NCI-H69 (cell line): ENCODE measurements at regions not wholly inside any gene's neighbourhood (a gene's known extent, or its start where the extent isn't known, plus 50 kb on each side); places are given as distances from the start of the nearest gene placed in this dataset.

Source experiments
- DNase-seq: peaks from one replicate; lab custom pipeline; 2025; lab: John Stamatoyannopoulos, UW

DNA sequence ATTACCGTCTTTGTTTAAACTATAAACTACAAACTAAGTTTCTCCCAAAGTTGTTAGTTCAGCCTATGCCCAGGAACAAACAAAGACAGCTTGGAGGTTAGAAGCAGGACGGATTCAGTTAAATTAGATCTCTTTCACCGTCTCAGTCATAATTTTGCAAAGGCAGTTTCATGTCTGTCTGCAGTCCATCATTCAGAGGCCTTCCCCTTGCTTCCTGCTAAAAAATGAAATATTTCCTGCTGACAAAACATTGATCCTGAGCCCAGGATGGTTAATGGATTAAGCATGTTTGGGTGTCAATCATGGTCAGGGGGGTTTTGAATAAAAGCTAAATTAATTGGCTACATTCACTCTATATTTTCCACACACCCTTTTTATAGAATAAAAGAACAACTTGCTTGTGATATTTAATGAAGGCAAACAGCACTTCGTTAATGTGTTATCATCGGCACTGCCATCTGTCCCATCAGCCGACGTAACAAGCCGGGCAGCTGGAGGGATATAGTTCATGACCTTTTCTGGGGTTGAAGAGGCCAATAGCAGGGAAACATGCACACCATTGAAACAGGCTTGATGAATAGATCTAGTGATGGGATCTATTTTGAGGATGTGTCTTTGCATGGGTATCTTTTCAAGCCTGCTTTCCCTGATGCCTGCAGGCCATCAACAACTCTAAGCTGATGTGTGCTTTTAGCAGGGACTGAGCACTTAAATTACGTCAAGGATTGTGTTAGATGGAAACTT lies 521.3 kb upstream of the TMEM132C start:
- no peak for DNase-seq

DNA sequence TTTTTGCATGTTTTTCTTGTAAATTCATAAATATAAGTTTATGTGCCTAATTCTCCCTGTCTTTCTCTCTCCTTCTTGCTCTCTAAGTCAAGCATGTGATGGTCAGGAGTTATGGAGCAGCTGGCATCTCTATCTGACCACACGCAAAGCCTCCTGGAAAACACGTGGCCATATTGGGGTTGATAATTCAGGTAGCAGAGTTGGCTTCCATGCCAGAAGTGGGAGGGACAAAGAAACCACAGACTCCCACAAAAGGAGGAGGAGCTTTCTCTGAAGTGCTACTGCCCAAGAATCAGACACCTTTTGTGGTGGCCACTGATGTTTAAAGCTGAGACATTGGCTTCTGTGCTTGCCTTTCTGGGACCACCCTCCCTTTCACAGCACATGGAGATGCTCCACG lies 517.6 kb upstream of the TMEM132C start:
- no peak for DNase-seq

DNA sequence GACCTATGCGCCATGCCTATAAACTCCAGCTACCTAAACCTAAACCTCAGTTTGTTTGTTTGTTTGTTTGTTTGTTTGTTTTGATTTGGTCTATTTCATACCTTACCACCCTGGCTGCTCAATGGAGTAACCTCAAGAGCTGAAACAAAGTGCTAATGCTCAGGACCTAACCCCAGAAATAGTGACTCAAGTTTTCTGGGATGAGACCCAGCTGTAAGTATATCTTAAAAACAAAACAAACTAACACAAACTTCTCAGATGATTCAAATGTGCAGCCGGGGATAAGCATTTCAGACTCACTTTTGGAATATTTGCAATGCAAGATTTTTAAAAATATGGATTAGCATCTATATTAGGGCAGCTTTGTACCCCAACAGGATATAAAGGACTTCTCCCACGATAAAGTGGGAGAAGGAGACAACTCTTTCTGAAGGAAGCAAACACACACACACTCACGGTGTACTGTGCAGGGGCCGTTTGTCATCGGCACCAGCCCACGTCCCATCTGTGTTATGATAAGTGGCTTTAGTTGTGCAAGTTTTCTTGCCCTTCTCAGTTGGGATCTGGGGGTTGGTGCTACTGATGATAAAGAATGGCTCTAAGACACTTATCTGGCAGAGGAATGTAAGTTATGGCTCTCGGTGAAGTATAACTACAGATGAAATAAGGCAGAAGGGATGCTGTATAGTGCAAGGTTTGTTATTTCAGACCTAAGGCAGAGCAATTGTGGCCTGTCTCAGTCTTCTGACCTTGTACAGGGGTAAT lies 516.7 kb upstream of the TMEM132C start:
- no peak for DNase-seq

DNA sequence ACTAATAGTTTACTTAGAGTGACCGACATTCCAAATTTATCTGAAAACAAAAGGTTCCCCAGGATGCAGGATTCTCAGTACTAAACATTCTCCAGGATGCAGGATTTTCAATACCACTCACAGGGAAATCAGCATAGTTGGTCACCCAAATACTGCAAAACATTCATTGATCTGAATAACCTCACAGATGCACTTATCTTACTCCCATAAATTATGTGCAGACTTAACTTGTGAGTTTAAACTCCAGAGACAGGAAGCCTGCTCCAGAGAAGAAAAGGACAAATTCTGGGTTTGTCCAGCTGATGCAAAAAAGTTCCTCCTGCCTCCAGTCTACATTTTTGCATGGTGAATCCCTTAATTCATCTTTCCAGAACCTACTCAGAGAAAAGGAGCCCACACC lies 514.2 kb upstream of the TMEM132C start:
- no peak for DNase-seq

DNA sequence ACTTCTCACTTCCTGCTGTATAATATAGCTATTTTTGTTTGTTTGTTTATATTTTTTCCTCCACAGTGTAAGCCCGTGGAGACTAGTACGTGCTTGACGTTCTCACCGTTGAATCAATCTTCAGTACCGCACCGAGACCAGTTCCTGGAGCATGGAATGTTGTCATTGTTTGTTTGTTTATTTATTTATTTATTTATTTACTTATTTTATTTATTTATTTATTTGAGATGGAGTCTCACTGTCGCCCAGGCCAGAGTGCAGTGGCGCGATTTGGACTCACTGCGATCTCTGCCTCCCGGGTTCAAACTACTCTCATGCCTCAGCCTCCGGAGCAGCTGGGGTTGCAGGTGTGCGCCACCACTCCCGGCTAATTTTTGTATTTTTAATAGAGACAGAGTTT lies 506.6 kb upstream of the TMEM132C start:
- no peak for DNase-seq

DNA sequence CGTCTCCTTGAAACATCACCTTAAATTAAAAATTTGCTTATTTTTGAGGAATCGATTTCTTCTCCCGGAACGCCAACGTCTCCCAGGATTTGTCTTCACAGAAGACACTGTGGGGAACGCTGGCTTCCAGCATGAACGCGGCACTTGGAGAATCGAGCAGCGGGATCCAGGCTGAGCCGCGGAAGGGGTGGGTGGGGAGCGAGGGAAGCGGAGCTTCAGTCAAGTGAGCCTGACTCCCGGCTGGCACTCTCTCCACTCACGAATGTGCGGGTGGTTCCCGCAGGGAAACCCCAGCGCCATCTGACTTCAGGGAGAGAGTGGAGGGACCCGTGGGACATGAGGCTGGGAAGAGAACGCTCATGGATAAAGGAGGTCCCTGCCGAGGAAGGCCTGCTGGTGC lies 506.0 kb upstream of the TMEM132C start:
- no peak for DNase-seq

DNA sequence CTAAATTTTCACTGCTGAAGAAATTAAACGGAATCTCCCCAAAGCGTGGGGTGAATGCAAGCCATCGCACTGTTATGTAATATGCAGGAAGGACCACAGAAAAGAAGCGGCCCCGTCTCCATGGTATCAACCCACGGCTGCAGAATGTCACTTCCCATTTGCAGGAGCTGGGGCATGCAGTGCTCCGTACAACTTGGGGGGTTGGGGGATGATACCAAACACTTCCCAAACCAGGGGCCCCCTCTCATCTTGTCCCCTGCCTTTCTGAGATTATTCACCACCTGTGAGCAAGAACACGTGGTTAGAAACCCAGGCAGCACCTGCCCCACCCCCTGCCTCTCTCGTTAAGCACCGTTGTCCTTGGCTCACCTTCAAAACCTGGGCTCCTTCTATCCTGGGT lies 505.1 kb upstream of the TMEM132C start:
- DNase-seq = no peak

DNA sequence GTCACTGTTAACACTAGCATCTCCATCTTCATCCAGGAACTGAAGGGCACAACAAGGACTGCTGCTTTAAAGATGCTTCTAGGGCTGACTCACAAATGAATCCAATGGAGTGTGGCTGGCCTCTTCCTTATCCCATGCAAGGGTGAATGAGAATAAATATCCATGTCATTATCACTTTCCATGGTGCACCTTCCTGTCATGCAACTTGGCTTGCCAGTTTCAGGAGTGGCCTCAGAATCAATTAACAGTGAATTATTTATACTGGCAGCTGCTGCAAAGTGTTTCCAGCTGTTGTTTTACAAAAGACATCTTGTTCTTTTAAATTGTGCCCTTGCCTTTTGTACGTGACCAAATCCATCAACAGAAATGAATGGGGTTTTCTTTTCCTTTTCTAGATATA lies 499.3 kb upstream of the TMEM132C start:
- DNase-seq = no peak

DNA sequence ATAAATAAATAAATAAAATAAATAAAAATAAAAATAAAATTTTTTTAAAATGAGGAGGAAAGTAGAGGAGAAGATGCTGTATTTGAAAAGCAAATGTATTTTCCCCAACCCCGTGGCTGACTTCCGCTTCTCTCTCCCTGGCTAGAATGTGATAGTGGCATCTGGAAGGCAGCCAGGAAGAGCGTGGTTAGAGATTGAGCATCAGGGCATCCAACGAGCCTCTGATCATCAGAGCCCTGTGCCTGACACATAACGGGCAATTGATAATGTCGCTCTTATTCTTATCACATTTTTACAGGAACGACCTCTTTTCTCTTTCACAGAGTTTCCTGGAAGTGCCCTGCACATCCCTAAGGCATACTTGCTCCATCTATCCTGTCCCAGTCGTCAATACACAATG lies 496.9 kb upstream of the TMEM132C start:
- DNase-seq = no peak

DNA sequence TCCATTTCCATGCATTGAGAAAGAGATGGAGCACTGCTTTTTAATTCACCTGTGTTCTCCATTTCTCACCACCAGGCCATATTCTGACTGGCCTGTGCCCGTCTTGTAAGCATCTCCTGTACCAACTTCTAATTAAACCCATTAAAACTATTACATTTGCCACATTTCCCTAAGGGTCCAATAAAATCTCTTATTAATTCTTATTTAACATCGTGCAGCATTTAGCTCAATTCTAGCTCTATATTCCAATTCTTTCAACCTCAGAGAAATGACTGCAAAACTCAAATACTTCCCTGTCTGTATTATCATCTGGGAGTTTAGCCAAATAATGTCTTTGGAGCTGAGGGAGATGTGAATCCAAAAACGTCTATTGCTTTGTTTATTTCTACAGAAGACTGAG lies 495.4 kb upstream of the TMEM132C start:
- DNase-seq = no peak

DNA sequence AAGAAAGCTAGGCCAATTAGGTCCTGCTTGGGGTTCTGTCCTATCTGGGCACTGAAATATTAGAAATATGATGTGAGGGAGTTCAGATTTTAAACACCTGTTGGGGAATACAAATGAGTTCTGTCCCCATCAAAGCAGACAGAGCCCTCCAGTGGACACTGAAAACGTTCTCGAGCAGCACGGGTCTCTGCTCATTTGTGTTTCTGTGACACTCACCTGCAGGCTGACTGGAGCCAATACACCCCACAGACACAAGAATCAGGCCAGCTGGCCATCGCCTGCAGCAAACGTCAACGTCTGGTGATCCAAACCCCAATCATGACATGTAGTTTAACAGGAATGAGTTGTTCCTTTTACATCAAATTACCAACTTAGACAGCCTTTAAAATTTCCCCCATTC lies 493.4 kb upstream of the TMEM132C start:
- DNase-seq = no peak

DNA sequence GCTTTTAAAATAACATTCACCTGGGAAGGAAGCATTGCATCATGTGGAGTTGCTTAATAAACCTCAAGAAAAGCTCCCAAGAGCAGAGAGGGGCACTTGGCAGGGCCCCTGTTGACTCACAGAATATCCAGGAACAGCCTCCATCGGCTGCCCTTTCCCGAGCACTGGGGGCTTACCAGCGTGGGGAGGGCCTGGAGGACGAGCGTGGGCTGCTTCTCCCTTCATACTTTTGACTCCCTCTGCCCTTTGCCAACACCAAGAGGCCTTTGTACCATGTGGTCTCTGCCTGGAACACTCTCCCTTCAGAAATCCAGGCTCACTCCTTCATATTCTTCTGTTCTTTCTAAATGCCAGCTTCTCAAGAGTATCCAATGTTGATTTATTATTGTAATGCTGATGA lies 492.1 kb upstream of the TMEM132C start:
- no peak for DNase-seq

DNA sequence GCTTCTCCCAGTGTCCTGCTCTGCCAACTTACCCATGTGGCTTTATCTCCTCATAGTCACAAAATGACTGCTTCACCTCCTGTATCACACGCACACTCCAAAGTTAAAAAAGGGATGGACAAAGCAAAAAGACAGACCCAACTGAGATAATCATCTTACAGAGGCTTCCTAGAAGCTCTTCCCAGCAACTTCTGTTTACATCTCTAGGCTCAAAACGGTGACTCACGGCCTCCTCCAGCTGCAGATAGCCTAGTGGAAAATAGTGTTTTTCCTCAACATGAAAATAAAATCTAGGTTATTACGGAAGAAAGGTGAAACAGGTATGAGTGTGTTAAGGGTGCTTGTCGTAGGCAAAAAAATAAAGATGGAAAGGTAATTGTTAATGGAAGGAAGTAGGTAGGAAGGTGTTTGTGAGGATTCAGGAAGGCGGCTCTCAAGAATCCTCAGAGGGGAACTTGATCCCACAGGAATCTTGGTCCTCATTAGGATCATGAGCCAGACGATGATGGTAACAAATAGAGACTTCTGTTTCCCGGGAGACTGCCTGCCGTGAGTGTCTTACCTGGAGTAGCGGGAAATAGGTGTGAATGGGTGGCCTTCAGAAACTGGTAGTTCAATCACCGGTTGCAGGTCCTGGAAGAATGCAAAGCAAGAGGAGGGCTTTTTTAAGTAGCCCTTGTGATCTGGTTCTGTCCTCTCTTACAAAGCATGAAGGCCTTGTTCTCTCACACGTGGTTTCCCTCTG lies 487.5 kb upstream of the TMEM132C start:
- no peak for DNase-seq

DNA sequence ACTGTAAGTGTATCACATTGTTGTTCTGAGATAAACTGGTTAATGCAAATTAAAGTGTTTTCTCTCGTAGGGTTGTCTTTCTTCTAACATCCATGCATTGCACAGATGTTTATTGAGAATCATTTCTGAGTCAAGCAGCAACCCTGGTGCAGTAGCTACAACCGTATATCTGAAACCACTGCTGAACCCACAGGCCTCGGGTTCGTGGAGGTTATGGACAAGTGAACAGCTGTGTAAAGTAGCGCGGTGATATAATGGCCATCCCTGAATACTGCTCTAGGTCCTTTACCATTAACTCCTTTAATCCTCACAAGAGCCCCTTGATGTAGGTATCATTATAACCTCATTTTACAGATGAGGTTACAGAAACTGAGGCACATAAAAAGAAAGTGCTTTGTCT lies 486.1 kb upstream of the TMEM132C start:
- DNase-seq = no peak

DNA sequence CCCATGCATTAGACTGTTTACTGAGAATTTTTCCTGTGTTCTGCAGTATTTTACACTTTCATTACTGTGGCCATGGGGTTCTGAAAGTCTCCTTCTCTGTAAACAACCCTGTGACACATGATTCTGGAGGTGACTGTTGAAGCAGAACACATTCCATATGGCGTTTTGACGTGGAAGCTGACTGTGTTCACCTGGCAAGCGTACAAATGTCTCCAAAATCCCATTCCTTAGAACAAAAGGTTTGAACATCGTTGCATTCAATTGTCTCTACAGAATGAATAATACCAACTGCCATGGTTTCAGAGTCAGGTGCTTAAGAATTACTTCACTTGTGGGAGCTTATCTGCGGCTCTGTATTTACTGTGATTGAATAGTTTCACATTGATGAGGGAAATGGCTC lies 485.6 kb upstream of the TMEM132C start:
- no peak for DNase-seq

DNA sequence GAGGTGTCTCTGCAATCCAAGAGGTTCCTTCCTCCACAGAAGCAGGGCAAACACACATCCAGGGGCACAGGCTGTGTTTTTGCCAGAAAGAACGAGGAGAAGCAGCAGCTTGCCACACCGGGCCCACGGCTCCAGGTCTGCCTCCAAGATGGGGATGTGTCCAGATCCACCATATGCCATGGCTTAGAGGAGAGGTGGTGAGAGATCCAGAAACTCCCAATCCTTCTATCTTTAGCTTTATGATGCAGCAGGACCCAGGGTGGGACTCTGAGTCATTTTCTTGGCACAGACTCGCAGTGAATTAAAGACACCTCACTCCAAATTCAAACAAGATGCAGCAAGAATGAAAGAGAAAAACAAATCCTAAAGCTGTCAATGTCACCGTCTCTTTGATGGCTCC lies 481.4 kb upstream of the TMEM132C start:
- no peak for DNase-seq

DNA sequence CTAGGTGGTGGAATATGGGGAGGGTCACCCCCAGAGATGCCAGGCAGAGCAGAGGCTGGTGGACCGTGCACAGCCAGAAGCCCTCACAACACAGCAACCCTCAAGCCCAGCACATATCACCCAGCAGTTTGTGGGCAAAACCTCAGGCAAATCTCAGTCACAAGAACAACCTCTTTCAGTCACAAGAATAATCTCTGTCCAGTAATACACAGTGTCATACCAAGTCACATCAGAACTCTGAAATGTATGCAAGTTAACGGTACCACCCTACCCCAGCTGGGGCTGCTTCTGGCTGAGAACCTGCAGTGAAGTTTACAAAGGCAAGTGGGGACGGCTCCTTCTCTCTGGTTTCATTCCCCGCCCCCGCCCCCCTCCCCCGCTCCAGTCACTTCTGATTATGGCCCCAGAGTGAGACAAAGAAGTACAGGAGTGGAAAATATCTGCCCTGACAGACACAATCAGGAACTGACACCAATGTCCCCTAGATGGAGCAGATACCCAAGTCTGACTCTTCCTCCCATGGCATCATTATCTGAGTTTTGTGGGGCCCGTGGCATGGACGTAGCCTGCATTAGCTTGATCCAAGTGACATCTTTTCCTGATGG lies 480.9 kb upstream of the TMEM132C start:
- DNase-seq = no peak

DNA sequence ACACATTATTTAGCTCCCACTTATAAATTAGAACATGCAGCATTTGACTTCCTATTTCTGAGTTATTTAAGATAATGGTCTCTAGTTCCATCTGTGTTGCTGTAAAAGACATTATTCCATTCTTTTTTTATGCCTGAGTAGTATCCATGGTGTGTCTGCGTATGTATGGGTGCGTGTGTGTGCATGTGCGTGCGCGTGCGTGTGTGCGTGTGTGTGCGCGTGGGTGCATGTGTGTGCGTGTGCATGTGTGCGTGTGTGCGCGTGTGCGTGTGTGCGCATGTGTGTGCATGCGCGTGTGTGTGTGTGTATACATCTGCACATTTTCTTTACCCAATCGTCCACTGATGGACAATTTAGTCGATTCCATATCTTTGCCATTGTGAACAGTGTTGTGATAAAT lies 479.4 kb upstream of the TMEM132C start:
- no peak for DNase-seq

DNA sequence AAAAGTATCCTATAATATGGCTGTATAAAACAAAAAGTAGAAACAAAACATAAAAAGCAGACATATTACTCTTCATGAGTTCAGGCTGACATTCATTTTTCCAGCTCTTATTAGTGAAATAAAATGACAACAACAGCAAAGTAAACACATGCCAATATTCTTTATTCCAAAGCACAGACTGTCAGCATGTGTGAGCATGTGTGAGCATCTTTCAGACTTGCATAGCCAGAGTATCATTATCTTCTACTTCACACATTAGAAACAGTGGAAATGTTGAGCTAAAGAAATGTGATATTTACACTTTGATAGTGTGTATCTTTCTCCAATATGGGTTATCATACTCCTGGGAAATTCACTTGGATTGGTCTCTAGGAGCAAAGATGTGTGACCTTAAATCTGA lies 476.6 kb upstream of the TMEM132C start:
- no peak for DNase-seq

DNA sequence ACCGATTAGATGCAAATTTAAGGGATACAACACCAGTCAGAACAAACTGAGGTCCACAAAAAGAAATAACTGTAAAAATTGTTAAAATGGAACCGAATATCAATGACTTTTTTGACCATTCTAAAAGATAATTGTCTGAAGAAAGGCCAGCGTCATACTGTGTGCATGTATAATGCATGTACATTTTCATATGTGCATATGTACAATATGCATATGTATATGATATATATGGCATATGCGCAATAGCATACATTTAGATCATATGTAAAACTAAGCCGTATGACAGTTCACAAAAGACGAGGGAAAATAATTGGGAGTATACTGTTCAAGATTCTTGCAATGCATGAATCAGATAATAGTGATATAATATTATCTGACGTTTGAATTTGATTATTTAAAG lies 475.8 kb upstream of the TMEM132C start:
- no peak for DNase-seq

DNA sequence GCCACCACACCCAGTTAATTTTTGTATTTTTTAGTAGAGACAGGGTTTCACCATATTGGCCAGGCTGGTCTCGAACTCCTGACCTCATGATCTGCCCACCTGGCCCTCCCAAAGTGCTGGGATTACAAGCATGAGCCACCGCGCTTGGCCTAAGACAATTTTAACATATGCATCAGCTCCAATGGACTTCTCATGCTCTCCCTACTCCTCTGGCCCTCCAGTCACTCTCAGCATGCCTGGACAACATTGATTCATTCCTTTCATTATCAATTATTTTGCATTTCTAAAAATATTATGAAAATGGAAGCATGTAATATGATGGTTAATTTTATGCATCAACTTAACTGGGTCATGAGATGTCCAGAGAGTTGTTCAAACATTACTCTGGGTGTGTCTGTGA lies 469.1 kb upstream of the TMEM132C start:
- DNase-seq = no peak

DNA sequence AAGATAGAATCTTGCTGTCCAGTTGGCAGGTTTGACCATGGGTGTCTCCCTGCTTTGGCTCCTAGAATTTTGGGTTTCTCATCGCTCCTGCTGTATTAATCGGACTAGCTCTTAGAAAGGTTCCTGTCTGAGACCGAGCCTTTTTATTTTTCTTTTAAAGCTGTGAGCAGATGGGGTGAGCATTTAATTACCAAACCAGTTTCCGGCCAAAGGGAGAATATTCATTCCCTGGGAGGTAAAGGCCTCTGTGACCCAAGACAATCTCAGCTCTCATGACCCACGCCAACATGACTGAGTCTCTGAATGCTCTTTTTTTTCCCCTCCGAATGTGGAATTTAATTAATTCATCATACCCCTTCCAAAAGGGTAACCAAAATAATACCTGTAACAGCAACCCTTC lies 464.7 kb upstream of the TMEM132C start:
- DNase-seq = no peak

DNA sequence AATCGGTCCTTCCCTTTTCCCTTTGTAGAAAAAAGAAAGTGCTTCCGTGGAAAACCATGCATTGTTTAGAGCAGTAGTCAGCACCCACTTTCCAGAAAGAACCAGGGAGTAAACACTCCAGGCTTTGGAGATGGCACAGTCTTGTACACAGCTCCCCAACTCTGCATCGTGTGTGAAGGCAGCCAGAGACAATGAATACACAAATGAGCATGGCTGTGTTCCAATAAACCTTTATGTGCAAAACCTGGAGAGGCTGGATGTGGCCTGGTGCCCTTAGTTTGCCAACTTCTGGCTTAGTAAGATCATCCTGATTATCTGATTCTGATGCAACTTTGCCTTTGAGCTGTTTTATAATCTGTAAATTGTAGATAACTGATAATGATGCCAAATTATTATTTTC lies 463.4 kb upstream of the TMEM132C start:
- DNase-seq = no peak
